ENCODE measurements at regions not wholly inside any gene's neighbourhood (a gene's known extent, or its start where the extent isn't known, plus 50 kb on each side); places are given as distances from the start of the nearest gene placed in this dataset.

DNA sequence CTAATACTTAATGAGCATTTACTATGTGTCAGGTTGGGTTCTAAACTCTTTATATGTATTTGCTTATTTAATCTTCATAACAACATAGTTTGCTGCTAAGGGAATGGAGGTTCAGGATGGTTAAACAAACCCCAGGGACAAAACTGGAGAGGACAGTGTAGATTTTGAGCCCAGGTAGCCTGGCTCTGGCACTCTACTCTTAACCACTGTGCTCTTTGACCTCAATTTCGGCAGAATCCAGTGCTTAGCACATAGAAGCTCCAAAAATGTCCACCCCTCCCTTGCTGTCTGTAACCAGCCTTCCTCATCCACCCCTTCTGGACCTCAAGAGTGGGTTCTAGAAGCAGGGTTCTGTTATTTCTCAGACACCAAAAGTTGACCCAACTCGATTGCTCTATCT lies 88.0 kb upstream of the SYT13 start:
- no peaks in the 10 kb centered on the region for H3K36me3 Mint-ChIP-seq (ENCODE audit: insufficient read depth in 1 of 3, low read depth in 3 of 3)
- H4K8ac ChIP-seq (replicated peaks; ENCODE audit: insufficient read length, low read depth, low read length): no peak overlapping the region
- H4K5ac ChIP-seq (ENCODE audit: insufficient read length, low read depth, low read length): no peak overlapping the region
- no peak overlapping the region for H2BK20ac ChIP-seq (ENCODE audit: low read depth, low read length, poor library complexity, severe bottlenecking)
- H2BK12ac ChIP-seq (ENCODE audit: insufficient read length, low read depth, low read length): no peak overlapping the region
- H4K91ac ChIP-seq (ENCODE audit: insufficient read length, low read depth, low read length): no peak overlapping the region
- H3K27me3 Mint-ChIP-seq (ENCODE audit: low read depth): peaks cover 44% of the 10 kb centered on the region
- no peaks in the 10 kb centered on the region for H3K27me3 ChIP-seq (ENCODE audit: insufficient read depth, low read length)
- no peaks in the 10 kb centered on the region for H4K20me1 ChIP-seq (ENCODE audit: control insufficient read depth, insufficient read depth, insufficient read length)
- peaks cover 10 to 26% of the 10 kb centered on the region in 2 experiments for H3K4me1 Mint-ChIP-seq
- DNase-seq: no peak
- TF ChIP-seq, protein P1, sequence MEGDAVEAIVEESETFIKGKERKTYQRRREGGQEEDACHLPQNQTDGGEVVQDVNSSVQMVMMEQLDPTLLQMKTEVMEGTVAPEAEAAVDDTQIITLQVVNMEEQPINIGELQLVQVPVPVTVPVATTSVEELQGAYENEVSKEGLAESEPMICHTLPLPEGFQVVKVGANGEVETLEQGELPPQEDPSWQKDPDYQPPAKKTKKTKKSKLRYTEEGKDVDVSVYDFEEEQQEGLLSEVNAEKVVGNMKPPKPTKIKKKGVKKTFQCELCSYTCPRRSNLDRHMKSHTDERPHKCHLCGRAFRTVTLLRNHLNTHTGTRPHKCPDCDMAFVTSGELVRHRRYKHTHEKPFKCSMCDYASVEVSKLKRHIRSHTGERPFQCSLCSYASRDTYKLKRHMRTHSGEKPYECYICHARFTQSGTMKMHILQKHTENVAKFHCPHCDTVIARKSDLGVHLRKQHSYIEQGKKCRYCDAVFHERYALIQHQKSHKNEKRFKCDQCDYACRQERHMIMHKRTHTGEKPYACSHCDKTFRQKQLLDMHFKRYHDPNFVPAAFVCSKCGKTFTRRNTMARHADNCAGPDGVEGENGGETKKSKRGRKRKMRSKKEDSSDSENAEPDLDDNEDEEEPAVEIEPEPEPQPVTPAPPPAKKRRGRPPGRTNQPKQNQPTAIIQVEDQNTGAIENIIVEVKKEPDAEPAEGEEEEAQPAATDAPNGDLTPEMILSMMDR (conservative IDR thresholded peaks at IDR 0.05): no peak
- H3K79me1 ChIP-seq (ENCODE audit: insufficient read depth, low read depth, low read length, poor library complexity, severe bottlenecking): no peaks in the 10 kb centered on the region
- no peak overlapping the region for H3K4me3 Mint-ChIP-seq
- H2BK15ac ChIP-seq (ENCODE audit: low read depth, low read length): no peak overlapping the region
- H3K9me3 ChIP-seq (ENCODE audit: control insufficient read depth, low read depth, low read length): no peaks in the 10 kb centered on the region
- no peak overlapping the region for H2AK5ac ChIP-seq (ENCODE audit: insufficient read length, low read length)
- no peak overlapping the region for H3K4ac ChIP-seq (ENCODE audit: low read depth, low read length)
- H3K27ac ChIP-seq (ENCODE audit: insufficient read length, low read depth, low read length): no peak overlapping the region
- H3K4me2 ChIP-seq (ENCODE audit: insufficient read depth, insufficient read length, low read length): no peak overlapping the region
- H3K18ac ChIP-seq (ENCODE audit: insufficient read length, low read depth, low read length): no peak overlapping the region
- no CpG with 5 or more reads among the region's 2 CpGs for WGBS (ENCODE audit: extremely low coverage, insufficient read length, low lambda C conversion rate)
- no peak overlapping the region for H2BK120ac ChIP-seq (ENCODE audit: low read depth, low read length, poor library complexity, severe bottlenecking)
- no peaks in the 10 kb centered on the region; the same call in 1 of the 2 replicates for H3K4me1 ChIP-seq (ENCODE audit: insufficient read depth, low read length)
- no peak overlapping the region for H3K9ac ChIP-seq (ENCODE audit: extremely low read depth, insufficient read length, low read length)
- no peak overlapping the region for H3K23ac ChIP-seq (ENCODE audit: insufficient read length, low read depth, low read length)
- H3K9me3 Mint-ChIP-seq: no peaks in the 10 kb centered on the region
- no peak overlapping the region for H2AFZ ChIP-seq (ENCODE audit: low read length)
- H3K79me2 ChIP-seq (ENCODE audit: insufficient read depth, low read length): no peaks in the 10 kb centered on the region
- no peak overlapping the region for H3K56ac ChIP-seq (ENCODE audit: insufficient read length, low read depth, low read length)
- no peak overlapping the region; a peak in 1 of 7 replicates for H3K27ac Mint-ChIP-seq
- H3T11ph ChIP-seq (ENCODE audit: low read length): no peak overlapping the region
- no peak overlapping the region for H2BK5ac ChIP-seq (ENCODE audit: insufficient read length, low read length)
- H3K14ac ChIP-seq (ENCODE audit: insufficient read depth, low read length): no peak overlapping the region
- H3K23me2 ChIP-seq (ENCODE audit: insufficient read length, low read depth, low read length, poor library complexity, severe bottlenecking): no peaks in the 10 kb centered on the region

Measured in H9 (cell line).